ENCODE measurements at regions not wholly inside any gene's neighbourhood (a gene's known extent, or its start where the extent isn't known, plus 50 kb on each side); places are given as distances from the start of the nearest gene placed in this dataset.

GRCh38 chr5:101024299-101024698 is 121.2 kb upstream of the ST8SIA4 start:
- Histone ChIP-seq H3K23ac (ENCODE audit: insufficient read length) (no peak overlapping the region), H3K4me2 (ENCODE audit: insufficient read depth in 1 of 2, low read depth in 2 of 2, low read length in 2 of 2) (no peak overlapping the region), H2BK20ac (ENCODE audit: low read length) (no peak overlapping the region), H3K18ac (ENCODE audit: extremely low read depth, low read length) (no peak overlapping the region), H4K5ac (ENCODE audit: insufficient read length, low read depth, low read length) (no peak overlapping the region), H3K79me1 (ENCODE audit: low read depth, low read length) (no peaks in the 10 kb centered on the region), H3K4ac (replicated peaks; ENCODE audit: insufficient read length, low read depth, low read length) (no peak overlapping the region), H2AFZ (ENCODE audit: low read length) (no peak overlapping the region), H3K79me2 (ENCODE audit: control insufficient read depth in 1 of 2, insufficient read depth in 2 of 2, low read length in 2 of 2) (no peaks in the 10 kb centered on the region), H3K23me2 (ENCODE audit: low read depth, low read length) (no peaks in the 10 kb centered on the region), H2BK120ac (replicated peaks; ENCODE audit: low read depth, low read length) (no peak overlapping the region), H3K56ac (replicated peaks; ENCODE audit: insufficient read length, low read depth, low read length) (no peak overlapping the region), H2AK5ac (ENCODE audit: low read depth, low read length) (no peak overlapping the region), H3K9me3 (ENCODE audit: insufficient read depth in 2 of 2, low read depth in 1 of 2, low read length in 1 of 2) (0 out of 4 replicates have a peak, but pooled peaks cover 0 to 3% of the 10 kb centered on the region in 2 experiments), H4K20me1 (replicated peaks in 1 of 2; ENCODE audit: control insufficient read depth in 1 of 2, insufficient read depth in 2 of 2, low read length in 2 of 2) (no peaks in the 10 kb centered on the region), H3K36me3 (ENCODE audit: control insufficient read depth in 2 of 4, insufficient read depth in 4 of 4, low read length in 3 of 4) (no peaks in the 10 kb centered on the region), H3K27me3 (replicated peaks in 1 of 4; ENCODE audit: control insufficient read depth in 3 of 4, extremely low read depth in 1 of 4, insufficient read depth in 3 of 4, low read length in 3 of 4) (no peaks in the 10 kb centered on the region), H4K91ac (replicated peaks; ENCODE audit: insufficient read length, low read length) (no peak overlapping the region), H2BK5ac (ENCODE audit: low read depth, low read length) (no peak overlapping the region), H3K9ac (replicated peaks in 1 of 4; ENCODE audit: extremely low read depth in 1 of 4, low read depth in 3 of 4, low read length in 3 of 4) (no peak overlapping the region), H2BK15ac (ENCODE audit: low read length) (no peak overlapping the region), H3K4me3 (ENCODE audit: extremely low read depth in 1 of 4, insufficient read depth in 2 of 4, low read depth in 3 of 4, low read length in 4 of 4) (no peak overlapping the region), H2BK12ac (ENCODE audit: low read depth, low read length) (no peak overlapping the region), H3K27ac (ENCODE audit: low read depth, low read length) (no peak overlapping the region), H3K4me1 (replicated peaks in 1 of 4; ENCODE audit: control insufficient read depth in 3 of 4, insufficient read depth in 4 of 4, low read length in 3 of 4) (no peaks in the 10 kb centered on the region), H3K14ac (ENCODE audit: insufficient read length) (no peak overlapping the region), H4K8ac (ENCODE audit: extremely low read depth, insufficient read depth, low read length) (no peak overlapping the region)
- ChIA-PET CTCF (ENCODE audit: partially characterized antibody) (no interaction called here), POLR2A (ENCODE audit: partially characterized antibody) (interaction anchor here (0.6 kb wide), 1 partner anchor 116 kb away, joined by 3 read pairs; no protein-coding TSS in a partner anchor)
- TF ChIP-seq CTBP2 (IDR thresholded peaks at IDR 0.05; ENCODE audit: borderline replicate concordance, insufficient read depth, insufficient read length, low read length) (no peak), NRF1 (IDR thresholded peaks at IDR 0.05; ENCODE audit: low read depth, low read length) (no peak), GTF2F1 (IDR thresholded peaks at IDR 0.05; ENCODE audit: borderline replicate concordance, low read depth, low read length) (no peak), SP1 (IDR thresholded peaks at IDR 0.05; ENCODE audit: low read depth, low read length) (no peak), SIRT6 (IDR thresholded peaks at IDR 0.05; ENCODE audit: low read length) (no peak), CBX8 (IDR thresholded peaks at IDR 0.05; ENCODE audit: borderline replicate concordance, low read depth, low read length) (no peak), SIX5 (IDR thresholded peaks at IDR 0.05; ENCODE audit: low read depth, low read length) (no peak), SUZ12 (IDR thresholded peaks at IDR 0.05; ENCODE audit: low read length) (no peak), EP300 (IDR thresholded peaks at IDR 0.05; ENCODE audit: borderline replicate concordance in 1 of 2, low read depth in 2 of 2, low read length in 2 of 2) (no peak)
- TF ChIP-seq, protein P1, sequence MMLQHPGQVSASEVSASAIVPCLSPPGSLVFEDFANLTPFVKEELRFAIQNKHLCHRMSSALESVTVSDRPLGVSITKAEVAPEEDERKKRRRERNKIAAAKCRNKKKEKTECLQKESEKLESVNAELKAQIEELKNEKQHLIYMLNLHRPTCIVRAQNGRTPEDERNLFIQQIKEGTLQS (IDR thresholded peaks at IDR 0.05; ENCODE audit: insufficient read depth, low read depth, low read length) = no peak
- DNase-seq (ENCODE audit: low read depth in 1 of 2, low spot score in 2 of 2) = no peak
- FAIRE-seq = no peak
- 92% methylated on average over 2 of the region's 2 CpGs; no CpG with 5 or more reads in 1 of the 2 experiments for WGBS, 2 experiments (ENCODE audit: extremely low coverage in 1 of 2, insufficient coverage in 1 of 2, insufficient read length in 1 of 2, insufficient replicate concordance in 2 of 2, low coverage in 1 of 2, low lambda C conversion rate in 2 of 2, missing lambda C conversion rate in 1 of 2)

Measured in H1 (cell line).